Ishikawa (cell line): ENCODE measurements at regions not wholly inside any gene's neighbourhood (a gene's known extent, or its start where the extent isn't known, plus 50 kb on each side); places are given as distances from the start of the nearest gene placed in this dataset.

Experiments used
- CEBPB ChIP-seq: IDR thresholded peaks from 2 replicates; pipeline ENCODE4 v1.6.1; 2012
- NFIC ChIP-seq: IDR thresholded peaks from 2 replicates; pipeline ENCODE4 v1.6.1; 2012
- TAF1 ChIP-seq: IDR thresholded peaks from 2 replicates; pipeline ENCODE4 v1.6.1; 2012; ENCODE audit warnings: low read depth, mild to moderate bottlenecking

- no peak for TF ChIP-seq CEBPB
- TF ChIP-seq NFIC = no peak
- TF ChIP-seq TAF1 = no peak
Measured at GRCh38 chr20:23195636-23196035, 109.5 kb upstream of the CD93 start.
